H9 (cell line): ENCODE measurements at regions not wholly inside any gene's neighbourhood (a gene's known extent, or its start where the extent isn't known, plus 50 kb on each side); places are given as distances from the start of the nearest gene placed in this dataset.

ENCODE experiments used
- DNase-seq: peaks from one replicate; pipeline ENCODE4 v3.0.0-alpha.2; 2017
- H2AFZ ChIP-seq: one replicate; pipeline ENCODE4 v1.6.1; 2013; ENCODE audit warnings: mild to moderate bottlenecking, low read length, control low read depth, moderate library complexity
- H2AK5ac ChIP-seq: 2 replicates; pipeline ENCODE4 v1.6.1; 2013; ENCODE audit warnings: low read length, control low read depth, mixed read lengths; ENCODE audit not compliant: insufficient read length
- H2BK120ac ChIP-seq: one replicate; pipeline ENCODE4 v1.6.1; 2013; ENCODE audit warnings: low read depth, mild to moderate bottlenecking, low read length, control low read depth, inconsistent platforms; ENCODE audit not compliant: poor library complexity, severe bottlenecking
- H2BK12ac ChIP-seq: 2 replicates; pipeline ENCODE4 v1.6.1; 2013; ENCODE audit warnings: low read length, control low read depth, mixed read lengths, low read depth; ENCODE audit not compliant: insufficient read length
- H2BK15ac ChIP-seq: 2 replicates; pipeline ENCODE4 v1.6.1; 2013; ENCODE audit warnings: low read depth, low read length, control low read depth
- H2BK20ac ChIP-seq: one replicate; pipeline ENCODE4 v1.6.1; 2013; ENCODE audit warnings: low read depth, mild to moderate bottlenecking, low read length, control low read depth, inconsistent platforms; ENCODE audit not compliant: poor library complexity, severe bottlenecking
- H2BK5ac ChIP-seq: 2 replicates; pipeline ENCODE4 v1.6.1; 2013; ENCODE audit warnings: low read length, control low read depth, mixed read lengths; ENCODE audit not compliant: insufficient read length
- H3K14ac ChIP-seq: 2 replicates; pipeline ENCODE4 v1.6.1; 2013; ENCODE audit warnings: low read length, control low read depth; ENCODE audit not compliant: insufficient read depth
- H3K18ac ChIP-seq: 2 replicates; pipeline ENCODE4 v1.6.1; 2013; ENCODE audit warnings: low read depth, mild to moderate bottlenecking, mixed read lengths, low read length, control low read depth; ENCODE audit not compliant: insufficient read length
- H3K23ac ChIP-seq: 2 replicates; pipeline ENCODE4 v1.6.1; 2013; ENCODE audit warnings: low read length, control low read depth, mixed read lengths, low read depth; ENCODE audit not compliant: insufficient read length
- H3K23me2 ChIP-seq: 2 replicates; pipeline ENCODE4 v1.6.1; 2013; ENCODE audit warnings: low read depth, mild to moderate bottlenecking, mixed read lengths, low read length, control low read depth; ENCODE audit not compliant: insufficient read length, poor library complexity, severe bottlenecking
- H3K27ac ChIP-seq: 2 replicates; pipeline ENCODE4 v1.5.1; 2013; ENCODE audit warnings: low read length, control low read depth, mixed read lengths, low read depth; ENCODE audit not compliant: insufficient read length
- H3K27me3 ChIP-seq: 2 replicates; pipeline ENCODE4 v1.6.1; 2013; ENCODE audit warnings: low read length, control low read depth, inconsistent platforms; ENCODE audit not compliant: insufficient read depth
- H3K4ac ChIP-seq: 2 replicates; pipeline ENCODE4 v1.6.1; 2013; ENCODE audit warnings: low read depth, mild to moderate bottlenecking, control low read depth, inconsistent platforms, low read length, moderate library complexity
- H3K4me1 ChIP-seq: 2 replicates; pipeline ENCODE4 v1.6.1; 2013; ENCODE audit warnings: low read length, control low read depth, inconsistent platforms; ENCODE audit not compliant: insufficient read depth
- H3K4me2 ChIP-seq: 2 replicates; pipeline ENCODE4 v1.6.1; 2013; ENCODE audit warnings: low read length, control low read depth, mixed read lengths; ENCODE audit not compliant: insufficient read length, insufficient read depth
- H3K56ac ChIP-seq: 2 replicates; pipeline ENCODE4 v1.6.1; 2013; ENCODE audit warnings: low read depth, mild to moderate bottlenecking, mixed read lengths, low read length, control low read depth; ENCODE audit not compliant: insufficient read length
- H3K79me1 ChIP-seq: 2 replicates; pipeline ENCODE4 v1.6.1; 2013; ENCODE audit warnings: low read depth, mild to moderate bottlenecking, moderate library complexity, low read length, control low read depth, inconsistent platforms; ENCODE audit not compliant: insufficient read depth, poor library complexity, severe bottlenecking
- H3K79me2 ChIP-seq: 2 replicates; pipeline ENCODE4 v1.6.1; 2013; ENCODE audit warnings: low read length, control low read depth, inconsistent platforms; ENCODE audit not compliant: insufficient read depth
- H3K9ac ChIP-seq: 2 replicates; pipeline ENCODE4 v1.6.1; 2013; ENCODE audit warnings: low read length, control low read depth, mixed read lengths; ENCODE audit not compliant: insufficient read length; ENCODE audit errors: extremely low read depth
- H3K9me3 ChIP-seq: one replicate; pipeline ENCODE4 v1.6.1; 2013; ENCODE audit warnings: low read depth, low read length, inconsistent platforms; ENCODE audit not compliant: control insufficient read depth
- H3T11ph ChIP-seq: one replicate; pipeline ENCODE4 v1.6.1; 2013; ENCODE audit warnings: mild to moderate bottlenecking, low read length, control low read depth, inconsistent platforms
- H4K20me1 ChIP-seq: one replicate; pipeline ENCODE4 v1.6.1; 2013; ENCODE audit not compliant: control insufficient read depth, insufficient read length, insufficient read depth
- H4K5ac ChIP-seq: 2 replicates; pipeline ENCODE4 v1.6.1; 2013; ENCODE audit warnings: low read depth, mild to moderate bottlenecking, mixed read lengths, low read length, control low read depth; ENCODE audit not compliant: insufficient read length
- H4K8ac ChIP-seq: replicated peaks from 2 replicates; pipeline ENCODE4 v1.6.1; 2013; ENCODE audit warnings: low read length, control low read depth, mixed read lengths, low read depth; ENCODE audit not compliant: insufficient read length
- H4K91ac ChIP-seq: 2 replicates; pipeline ENCODE4 v1.6.1; 2013; ENCODE audit warnings: low read depth, mild to moderate bottlenecking, moderate library complexity, mixed read lengths, low read length, control low read depth; ENCODE audit not compliant: insufficient read length
- H3K27ac Mint-ChIP-seq, 3 experiments: 2 replicates in 2 of 3; 3 replicates in 1 of 3; pipeline ENCODE4 v1.8.0; 2020 to 2021; ENCODE audit warnings: mixed read lengths in 3 of 3, mild to moderate bottlenecking in 1 of 3, moderate library complexity in 1 of 3
- H3K27me3 Mint-ChIP-seq: 2 replicates; pipeline ENCODE4 v1.8.0; 2021; ENCODE audit warnings: low read depth, mild to moderate bottlenecking, moderate library complexity, mixed read lengths
- H3K36me3 Mint-ChIP-seq, 3 experiments: 2 replicates in 2 of 3; 3 replicates in 1 of 3; pipeline ENCODE4 v1.8.0; 2020 to 2021; ENCODE audit warnings: low read depth in 3 of 3, mixed read lengths in 3 of 3; ENCODE audit not compliant: insufficient read depth in 1 of 3
- H3K4me1 Mint-ChIP-seq, 2 experiments: 2 replicates each; pipeline ENCODE4 v1.8.0; 2020; ENCODE audit warnings: mixed read lengths in 2 of 2
- H3K4me3 Mint-ChIP-seq, 2 experiments: 2 replicates in 1 of 2; 3 replicates in 1 of 2; pipeline ENCODE4 v1.8.0; 2020 to 2021; ENCODE audit warnings: mild to moderate bottlenecking in 2 of 2, mixed read lengths in 2 of 2, moderate library complexity in 1 of 2
- H3K9me3 Mint-ChIP-seq, 2 experiments: 2 replicates in 1 of 2; 3 replicates in 1 of 2; pipeline ENCODE4 v1.8.0; 2020; ENCODE audit warnings: mild to moderate bottlenecking in 2 of 2, mixed read lengths in 2 of 2, moderate library complexity in 1 of 2
- CTCF ChIP-seq: fragments of 200-600 bp; sonication (generic); conservative IDR thresholded peaks from 3 replicates; pipeline ENCODE4 v1.8.0; 2021; ENCODE audit warnings: antibody characterized with exemption, mild to moderate bottlenecking
- WGBS: extraction: QIAGEN DNeasy Blood & Tissue Kit; methylation state at CpG from one replicate; pipeline ENCODE4 v1.1.7; 2013; ENCODE audit warnings: missing lambda C conversion rate, low lambda C conversion rate, mixed read lengths; ENCODE audit not compliant: insufficient read length; ENCODE audit errors: extremely low coverage; 5-methylcytosine and 5-hydroxymethylcytosine counted together

GRCh38 chr3:8441969-8442559, 59.6 kb upstream of the LMCD1 start:
- H3K36me3 Mint-ChIP-seq, result peaks cover 8 to 15% (median 9%) of the 10 kb centered on the region in 3 experiments
- no peaks in the 10 kb centered on the region for H3K79me1 ChIP-seq
- no peaks in the 10 kb centered on the region for H3K4me1 ChIP-seq
- no peak overlapping the region for H3K9ac ChIP-seq
- no peak overlapping the region for H3K4me2 ChIP-seq
- H3K9me3 Mint-ChIP-seq, result peaks cover 14 to 15% of the 10 kb centered on the region in 2 experiments
- no peaks in the 10 kb centered on the region for H3K23me2 ChIP-seq
- no peak overlapping the region for H3K14ac ChIP-seq
- peaks cover 2% of the 10 kb centered on the region; the same call in 1 of the 2 replicates for H3K27me3 Mint-ChIP-seq
- H3K18ac ChIP-seq, result no peak overlapping the region
- no peak overlapping the region for H2BK5ac ChIP-seq
- no peak overlapping the region for H3T11ph ChIP-seq
- H2BK15ac ChIP-seq, result no peak overlapping the region
- H3K4ac ChIP-seq, result no peak overlapping the region
- H4K8ac ChIP-seq, result no peak overlapping the region
- H2BK120ac ChIP-seq, result no peak overlapping the region
- no peak overlapping the region for H3K56ac ChIP-seq
- peaks cover 3 to 4% of the 10 kb centered on the region in 2 experiments; a peak in 2 of 4 replicates for H3K4me1 Mint-ChIP-seq
- peak; percentile 64 for DNase-seq
- no peak overlapping the region for H2BK12ac ChIP-seq
- no peak overlapping the region for H2AFZ ChIP-seq
- H2BK20ac ChIP-seq, result no peak overlapping the region
- H3K9me3 ChIP-seq, result no peaks in the 10 kb centered on the region
- H3K27me3 ChIP-seq, result no peaks in the 10 kb centered on the region
- no peak overlapping the region for H3K23ac ChIP-seq
- H4K20me1 ChIP-seq, result no peaks in the 10 kb centered on the region
- H2AK5ac ChIP-seq, result no peak overlapping the region
- no CpG with 5 or more reads among the region's 8 CpGs for WGBS
- H3K27ac Mint-ChIP-seq, result no peak overlapping the region
- H3K27ac ChIP-seq, result no peak overlapping the region
- no peak overlapping the region for H3K4me3 Mint-ChIP-seq
- no peak overlapping the region for H4K91ac ChIP-seq
- TF ChIP-seq CTCF, result peak; percentile 82
- no peak overlapping the region for H4K5ac ChIP-seq
- H3K79me2 ChIP-seq, result no peaks in the 10 kb centered on the region
